HG02763 (cell line): ENCODE measurements at regions not wholly inside any gene's neighbourhood (a gene's known extent, or its start where the extent isn't known, plus 50 kb on each side); places are given as distances from the start of the nearest gene placed in this dataset.
"Not testable (repeated sequence)": the region's sequence is repeated elsewhere in the genome, so short reads cannot be mapped to it uniquely, and the experiment has no call there.

ENCODE experiments used
- ATAC-seq: cut with Tn5 transposase; IDR thresholded peaks from one replicate; pipeline ENCODE4 v1.9.1; 2021; ENCODE audit warnings: mild to moderate bottlenecking, moderate library complexity; ENCODE audit not compliant: unreplicated experiment

DNA sequence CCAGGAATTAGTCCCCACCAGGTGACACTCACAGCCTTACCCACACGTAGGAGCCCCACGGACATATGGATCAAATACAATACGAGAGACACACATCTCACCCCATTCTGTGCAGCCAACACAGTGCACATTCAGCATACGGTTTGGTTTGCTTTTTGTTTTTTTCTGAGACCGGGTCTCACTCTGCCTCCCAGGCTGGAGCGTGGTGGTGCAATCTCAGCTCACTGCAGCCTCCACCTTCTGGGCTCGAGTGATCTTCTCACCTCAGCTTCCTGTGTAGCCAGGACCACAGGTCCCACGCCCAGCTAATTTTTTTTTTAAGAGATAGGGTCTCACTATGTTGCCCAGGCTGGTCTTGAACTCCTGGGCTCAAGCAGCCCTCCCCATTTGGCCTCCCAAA is 102.8 kb downstream of the POTEB start:
- not testable (repeated sequence) for ATAC-seq

DNA sequence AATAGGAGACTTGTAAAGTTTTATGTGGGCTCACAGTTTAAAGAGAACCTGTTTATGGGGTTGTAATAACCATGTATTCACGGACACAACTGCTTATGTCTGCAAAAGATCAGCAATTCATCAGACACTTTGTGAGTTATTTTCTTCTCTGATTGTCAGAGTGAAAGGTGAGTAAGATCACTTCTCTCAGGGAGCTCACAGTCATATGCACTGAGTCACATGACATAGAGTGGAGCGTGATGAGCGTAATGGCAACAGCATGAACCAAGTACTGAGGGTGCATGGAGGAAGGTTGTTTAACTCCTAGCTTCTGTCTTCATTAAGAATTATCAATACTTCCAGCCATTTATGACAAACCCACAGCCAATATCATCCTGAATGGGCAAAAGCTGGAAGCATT is 111.0 kb downstream of the POTEB start:
- not testable (repeated sequence) for ATAC-seq

DNA sequence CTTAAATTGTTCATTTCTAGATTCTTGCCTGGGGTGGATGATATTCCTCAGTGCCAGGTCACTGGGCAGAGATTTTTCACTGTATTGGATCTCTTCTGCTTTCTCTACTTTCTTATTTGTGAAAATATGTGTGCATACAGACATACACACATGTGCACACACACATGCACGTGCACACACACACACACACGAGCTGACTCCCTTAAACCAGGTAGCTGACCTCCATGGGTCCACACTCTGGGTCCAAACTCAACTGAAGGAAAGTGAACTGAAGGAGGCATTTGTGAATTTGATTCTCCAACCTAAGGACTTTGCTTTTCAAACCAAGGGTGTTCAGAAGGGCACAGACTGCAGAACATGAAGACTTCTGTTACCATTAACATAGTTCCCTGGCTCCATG is 113.8 kb downstream of the POTEB start:
- ATAC-seq, result not testable (repeated sequence)

DNA sequence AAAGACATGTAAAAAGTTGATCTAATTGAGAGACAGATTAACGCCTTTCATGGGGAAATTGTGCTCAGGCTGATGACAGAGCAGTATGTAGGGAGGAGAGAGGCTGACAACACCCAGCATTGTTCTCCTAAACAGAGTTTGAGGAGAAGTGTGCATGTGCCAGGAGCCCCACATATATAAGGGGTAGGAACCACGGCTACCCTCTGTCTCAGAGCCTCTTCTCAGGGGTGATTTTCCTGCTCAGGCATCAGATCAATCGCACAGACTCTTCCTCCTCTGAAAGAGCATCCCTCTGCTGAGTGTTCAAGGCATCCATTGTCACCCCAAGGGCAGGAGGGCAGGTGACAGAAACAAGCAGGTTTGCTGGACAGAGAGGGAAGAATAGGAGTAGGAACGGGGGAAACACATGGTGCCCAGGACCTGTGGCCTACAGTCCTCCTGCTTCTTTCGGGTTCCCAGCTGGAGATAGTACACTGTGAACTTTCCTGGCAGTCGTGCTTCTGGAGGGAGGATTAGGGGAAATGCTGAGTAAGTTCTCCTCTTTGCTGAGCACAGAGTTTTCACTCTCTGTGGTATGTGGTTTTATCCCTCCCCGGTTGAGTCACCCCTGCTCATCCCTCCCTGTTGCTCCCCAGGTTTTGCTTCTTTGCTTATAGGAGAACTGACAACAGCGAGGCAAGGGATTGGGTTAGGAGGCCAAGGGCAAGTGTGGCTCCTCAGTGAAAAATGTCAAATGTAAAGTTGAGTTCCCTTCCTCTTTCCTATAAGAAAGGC is 117.1 kb downstream of the POTEB start:
- ATAC-seq, result not testable (repeated sequence)

DNA sequence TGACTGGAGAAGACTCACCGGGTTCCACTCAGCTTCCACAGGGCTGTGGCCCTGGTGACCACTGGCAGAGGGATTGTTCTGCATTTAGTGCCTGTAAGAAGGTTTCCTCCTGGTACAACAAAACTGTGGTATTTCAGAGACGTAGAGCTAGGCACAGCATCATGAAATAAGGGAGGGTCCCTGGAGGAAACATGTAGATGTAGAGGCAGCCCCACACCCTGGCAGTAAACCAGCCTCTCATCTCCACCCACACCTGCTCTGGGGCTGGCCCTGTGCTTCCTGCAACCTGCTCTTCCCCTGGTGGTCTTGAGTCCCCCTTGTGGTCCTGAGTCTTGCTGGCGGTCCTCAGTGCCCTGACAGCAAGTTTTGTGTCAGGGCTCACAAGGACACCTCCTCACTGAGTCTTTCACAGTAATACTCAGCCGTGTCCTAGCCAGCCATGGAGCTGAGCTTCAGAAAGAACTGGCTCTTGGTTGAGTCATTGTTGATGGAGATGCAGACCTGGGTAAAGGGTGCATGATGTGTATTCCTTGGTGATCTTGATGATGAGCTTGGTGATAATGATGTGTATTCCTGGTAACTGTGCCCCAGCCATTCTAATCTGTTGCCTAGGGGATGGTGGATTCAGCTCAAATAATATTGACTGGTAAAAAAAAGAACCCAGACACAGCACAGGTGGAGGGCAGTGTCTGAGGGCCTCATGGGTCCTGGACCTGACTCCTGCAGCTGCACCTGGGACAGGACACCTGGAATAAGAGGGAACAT is 118.0 kb downstream of the POTEB start:
- not testable (repeated sequence) for ATAC-seq

DNA sequence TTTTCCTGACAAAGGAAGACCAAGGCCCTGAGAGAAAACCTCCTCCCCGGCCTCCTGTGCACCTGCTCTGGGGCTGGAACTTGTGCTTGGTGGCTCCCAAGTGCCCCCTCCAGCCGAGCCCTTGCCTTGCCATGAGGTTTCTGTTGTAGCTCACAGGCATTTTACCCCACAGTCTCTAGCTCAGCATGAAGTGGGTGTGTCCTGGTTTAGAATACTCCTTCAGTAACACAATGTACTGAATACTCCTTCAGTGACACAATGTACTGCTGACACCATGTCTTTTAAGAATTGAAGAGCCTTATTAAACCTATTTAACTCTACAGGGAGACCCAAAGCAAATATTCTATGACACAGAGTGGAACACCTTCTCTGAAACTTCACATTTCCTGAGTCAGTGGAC is 123.7 kb downstream of the POTEB start:
- not testable (repeated sequence) for ATAC-seq

DNA sequence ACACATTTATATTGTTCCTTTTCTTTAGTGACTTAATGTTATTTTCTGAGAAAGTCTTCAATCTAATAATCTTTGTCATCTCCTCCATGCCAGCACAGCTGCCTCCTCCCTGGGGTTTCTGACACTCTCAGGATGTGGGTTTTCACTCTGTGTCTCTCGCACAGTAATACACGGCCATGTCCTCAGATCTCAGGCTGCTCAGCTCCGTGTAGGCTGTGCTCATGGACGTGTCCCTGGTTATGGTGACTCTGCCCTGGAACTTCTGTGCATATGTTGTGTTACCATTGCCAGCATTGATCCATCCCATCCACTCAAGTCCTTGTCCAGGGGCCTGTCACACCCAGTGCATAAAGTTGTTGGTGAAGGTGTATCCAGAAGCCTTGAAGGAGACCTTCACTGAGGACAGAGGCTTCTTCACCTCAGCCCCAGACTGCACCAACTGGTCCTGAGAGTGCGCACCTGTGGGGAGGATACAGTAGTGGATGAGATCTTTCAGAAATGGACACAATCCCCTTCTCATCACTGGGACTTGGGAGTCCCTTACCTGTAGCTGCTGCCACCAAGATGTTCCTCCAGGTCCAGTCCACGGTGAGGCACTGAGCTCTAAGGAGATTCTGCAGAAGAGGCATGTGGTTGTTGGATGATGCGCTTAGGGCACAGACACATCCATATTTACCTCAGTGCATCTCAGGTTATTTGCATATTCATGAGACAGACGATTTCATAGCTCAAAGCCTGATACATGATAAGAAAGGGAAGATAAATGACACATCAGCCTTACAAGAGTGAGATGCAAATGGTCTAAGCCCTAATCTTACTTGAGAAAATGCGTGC is 125.2 kb downstream of the POTEB start:
- not testable (repeated sequence) for ATAC-seq

DNA sequence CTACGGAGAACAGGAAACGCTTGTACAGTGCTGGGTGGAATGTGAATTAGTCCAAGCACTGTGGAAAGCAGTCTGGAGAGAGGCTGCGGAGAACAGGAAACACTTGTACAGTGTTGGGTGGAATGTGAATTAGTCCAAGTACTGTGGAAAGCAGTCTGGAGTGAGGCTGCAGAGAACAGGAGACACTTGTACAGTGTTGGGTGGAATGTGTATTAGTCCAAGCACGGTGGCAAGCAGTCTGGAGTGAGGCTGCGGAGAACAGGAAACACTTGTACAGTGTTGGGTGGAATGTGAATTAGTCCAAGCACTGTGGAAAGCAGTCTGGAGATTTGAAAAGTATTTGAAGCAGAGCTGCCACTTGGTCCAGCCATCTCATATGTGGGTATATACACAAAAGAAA is 128.4 kb downstream of the POTEB start:
- ATAC-seq, result not testable (repeated sequence)

DNA sequence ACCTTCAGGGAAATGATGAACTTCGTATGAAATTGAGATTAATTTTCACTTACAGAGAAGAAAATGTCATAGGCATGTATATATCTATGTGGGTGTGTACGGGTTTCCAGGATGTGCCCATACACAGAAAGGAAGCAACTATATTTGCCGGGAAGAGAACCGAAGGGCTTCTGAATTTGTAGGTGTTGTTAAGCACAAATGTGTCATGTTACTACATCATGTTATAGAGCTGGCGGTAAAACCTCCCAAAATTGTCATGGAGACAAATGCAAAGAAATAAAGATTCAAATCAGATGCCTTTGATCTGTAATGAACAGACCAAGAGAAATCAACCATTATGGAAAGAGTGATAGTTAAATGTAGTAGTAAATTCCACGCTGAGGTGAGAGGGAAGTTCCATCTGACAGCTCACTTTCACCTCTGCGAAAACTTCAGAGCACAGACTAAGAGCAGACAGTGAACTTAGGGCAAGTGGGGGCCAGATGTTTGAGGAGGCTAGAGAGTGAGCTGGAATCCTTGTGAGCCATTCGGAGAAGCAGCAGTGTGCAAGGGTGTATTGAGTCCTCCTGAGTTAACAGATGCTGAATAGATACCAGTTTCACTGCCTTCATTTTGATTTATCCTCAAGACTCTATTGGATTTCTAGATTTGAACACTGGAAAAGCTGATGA is 133.2 kb downstream of the POTEB start:
- ATAC-seq, result not testable (repeated sequence)

DNA sequence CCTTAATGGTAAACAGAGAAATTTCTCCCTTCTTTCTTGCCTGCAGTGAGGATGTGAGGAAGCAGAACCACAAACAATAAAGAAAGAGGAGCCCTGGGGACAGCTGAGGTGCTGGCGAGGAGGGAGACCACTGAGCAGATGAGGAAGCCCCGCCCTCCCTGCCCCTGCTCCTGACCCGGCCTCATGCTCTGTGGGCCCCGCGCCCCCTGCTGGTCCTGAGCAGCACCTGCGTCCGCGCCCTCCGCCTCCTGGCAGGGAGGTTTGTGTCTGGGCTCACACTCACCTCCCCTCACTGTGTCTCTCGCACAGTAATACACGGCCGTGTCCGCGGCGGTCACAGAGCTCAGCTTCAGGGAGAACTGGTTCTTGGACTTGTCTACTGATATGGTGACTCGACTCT is 135.5 kb downstream of the POTEB start:
- not testable (repeated sequence) for ATAC-seq

DNA sequence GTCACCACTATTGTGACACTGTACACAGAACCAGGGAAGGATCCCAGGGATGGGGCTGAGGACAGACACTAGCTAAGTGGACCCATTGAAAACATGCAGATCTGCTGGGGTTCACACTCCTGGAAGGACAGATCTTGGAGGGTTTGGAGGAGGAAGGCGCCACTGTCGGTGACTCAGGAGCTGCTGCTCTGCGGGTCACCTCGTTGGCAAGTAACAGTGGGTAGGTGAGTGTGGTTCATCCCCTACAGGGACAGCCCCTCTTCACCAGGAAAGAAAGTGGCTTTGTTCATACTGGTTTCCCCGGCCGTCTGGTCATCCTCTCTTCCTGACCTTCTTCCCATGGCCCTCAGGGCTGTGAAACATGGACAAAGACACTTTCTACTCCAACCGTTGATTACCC is 139.5 kb downstream of the POTEB start:
- not testable (repeated sequence) for ATAC-seq

DNA sequence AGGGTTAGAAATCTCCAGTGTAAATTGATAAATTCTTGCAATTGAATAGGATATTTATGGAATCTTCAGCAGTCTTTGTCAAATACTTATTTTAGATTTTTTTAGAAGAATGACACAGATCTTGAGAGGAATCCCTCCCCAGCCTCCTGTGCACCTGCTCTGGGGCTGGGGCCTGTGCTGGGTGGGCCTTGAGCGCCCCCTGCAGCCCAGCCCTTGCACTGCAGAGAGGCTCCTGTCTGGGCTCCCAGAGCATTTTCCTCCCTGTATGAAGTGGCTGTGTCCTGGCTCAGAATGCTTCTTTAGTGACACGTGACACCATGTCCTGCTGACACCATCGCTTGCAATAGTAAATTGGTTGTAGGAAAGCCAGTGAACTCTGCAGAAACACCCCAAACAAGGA is 141.1 kb downstream of the POTEB start:
- ATAC-seq, result not testable (repeated sequence)

DNA sequence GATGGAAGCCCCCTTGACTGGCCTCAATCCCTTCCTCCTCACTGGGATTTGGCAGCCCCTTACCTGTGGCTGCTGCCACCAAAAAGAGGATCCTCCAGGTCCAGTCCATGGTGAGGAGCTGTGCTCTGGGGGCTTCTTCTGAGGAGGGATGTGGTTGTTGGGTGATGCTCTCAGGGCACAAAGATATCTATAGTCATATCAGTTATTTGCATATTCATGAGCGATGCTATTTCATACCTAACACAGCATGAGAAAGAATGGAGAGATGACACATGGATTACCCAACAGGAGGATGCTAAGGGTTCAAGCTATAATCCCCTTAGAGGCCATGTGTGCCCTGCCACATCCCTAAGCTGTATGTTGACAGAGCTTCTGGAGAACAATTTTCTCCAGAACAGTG is 141.7 kb downstream of the POTEB start:
- not testable (repeated sequence) for ATAC-seq

DNA sequence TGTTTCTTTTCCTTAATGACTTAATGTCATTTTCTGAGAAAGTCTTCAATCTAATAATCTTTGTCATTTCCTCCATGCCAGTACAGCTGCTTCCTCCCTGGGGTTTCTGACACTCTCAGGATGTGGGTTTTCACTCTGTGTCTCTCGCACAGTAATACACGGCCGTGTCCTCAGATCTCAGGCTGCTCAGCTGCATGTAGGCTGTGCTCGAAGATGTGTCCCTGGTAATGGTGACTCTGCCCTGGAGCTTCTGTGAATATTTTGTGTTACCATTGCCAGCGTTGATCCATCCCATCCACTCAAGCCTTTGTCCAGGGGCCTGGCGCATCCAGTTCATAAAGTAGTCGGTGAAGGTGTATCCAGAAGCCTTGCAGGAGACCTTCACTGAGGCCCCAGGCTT is 142.2 kb downstream of the POTEB start:
- not testable (repeated sequence) for ATAC-seq

DNA sequence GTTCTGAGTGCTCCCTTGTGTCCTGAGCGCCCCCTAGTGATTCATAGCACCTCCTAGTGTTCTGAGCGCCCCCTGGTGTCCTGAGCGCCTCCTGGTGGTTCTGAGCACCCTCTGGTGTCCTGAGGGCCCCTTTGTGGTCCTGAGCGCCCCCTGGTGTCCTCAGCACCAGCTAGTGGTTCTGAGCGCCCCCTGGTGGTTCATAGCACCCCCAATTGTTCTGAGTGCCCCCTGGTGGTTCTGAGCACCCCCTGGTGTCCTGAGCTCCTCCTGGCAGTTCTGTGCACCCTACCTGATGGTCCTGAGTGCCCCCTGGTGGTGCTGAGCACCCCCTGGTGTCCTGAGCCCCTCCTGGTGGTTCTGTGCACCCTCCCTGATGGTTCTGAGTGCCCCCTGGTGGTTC is 146.0 kb downstream of the POTEB start:
- ATAC-seq, result peak; percentile 49

DNA sequence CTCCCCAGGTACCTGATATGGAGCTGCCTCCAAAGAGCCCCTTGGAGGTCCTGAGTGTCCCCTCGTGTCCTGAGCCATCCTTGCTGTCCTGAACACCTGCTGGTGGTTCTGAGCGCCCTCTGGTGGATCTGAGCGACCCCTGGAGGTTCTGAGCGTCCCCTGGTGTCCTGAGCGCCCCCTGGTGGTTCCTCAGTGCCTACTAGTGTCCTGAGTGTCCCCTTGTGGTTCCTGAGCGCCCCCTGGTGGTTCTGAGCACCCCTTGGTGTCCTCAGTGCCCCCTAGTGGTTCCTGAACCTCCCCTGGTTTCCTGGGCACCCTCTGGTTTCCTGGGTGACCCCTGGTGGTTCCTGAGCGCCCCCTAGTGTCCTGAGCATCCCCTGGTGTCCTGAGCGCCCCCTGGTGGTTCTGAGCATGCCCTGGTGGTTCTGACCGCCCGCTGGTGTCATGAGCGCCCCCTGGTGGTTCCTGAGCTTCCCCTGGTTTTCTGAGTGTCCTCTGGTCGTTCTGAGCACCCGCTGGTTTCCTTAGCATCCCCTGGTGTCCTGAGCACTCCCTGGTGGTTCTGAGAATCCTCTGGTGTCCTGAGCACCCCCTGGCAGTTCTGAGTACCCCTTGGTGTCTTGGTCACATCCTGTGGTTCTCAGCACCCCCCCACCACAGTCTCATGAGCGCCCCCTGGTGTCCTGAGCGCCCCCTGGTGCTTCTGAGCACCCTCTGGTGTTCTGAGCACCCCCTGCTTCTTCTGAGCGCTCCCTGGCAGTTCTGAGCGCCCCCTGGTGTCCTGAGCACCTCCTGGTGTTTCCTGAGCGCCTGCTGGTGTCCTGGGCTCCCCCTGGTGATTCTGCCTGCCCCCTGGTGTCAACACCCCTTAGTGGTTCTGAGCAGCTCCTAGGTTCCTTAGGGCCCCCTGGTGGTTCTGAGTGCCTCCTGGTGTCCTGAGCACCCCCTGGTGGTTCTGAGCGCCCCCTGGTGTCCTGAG is 146.8 kb downstream of the POTEB start:
- peak; percentile 83 for ATAC-seq

DNA sequence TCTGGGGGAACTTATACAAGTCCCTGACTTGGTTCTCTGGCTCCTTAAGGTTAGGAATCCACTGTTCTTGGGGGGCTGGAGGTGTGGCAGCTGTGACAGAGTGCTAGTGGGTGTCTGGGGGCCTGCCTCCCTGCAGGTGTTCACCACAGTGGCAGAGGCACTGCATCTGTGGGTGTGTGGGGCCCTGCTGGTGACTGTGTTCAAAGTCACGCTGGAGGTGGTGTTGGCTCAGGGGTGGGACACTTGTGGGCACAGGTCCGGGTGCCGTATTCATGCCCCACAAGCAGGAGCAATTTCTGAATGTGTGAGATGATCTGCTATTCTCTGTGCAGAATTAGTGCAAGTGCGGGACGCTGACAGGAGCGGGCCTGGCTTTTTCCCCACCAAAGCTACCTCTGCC is 152.5 kb downstream of the POTEB start:
- not testable (repeated sequence) for ATAC-seq

DNA sequence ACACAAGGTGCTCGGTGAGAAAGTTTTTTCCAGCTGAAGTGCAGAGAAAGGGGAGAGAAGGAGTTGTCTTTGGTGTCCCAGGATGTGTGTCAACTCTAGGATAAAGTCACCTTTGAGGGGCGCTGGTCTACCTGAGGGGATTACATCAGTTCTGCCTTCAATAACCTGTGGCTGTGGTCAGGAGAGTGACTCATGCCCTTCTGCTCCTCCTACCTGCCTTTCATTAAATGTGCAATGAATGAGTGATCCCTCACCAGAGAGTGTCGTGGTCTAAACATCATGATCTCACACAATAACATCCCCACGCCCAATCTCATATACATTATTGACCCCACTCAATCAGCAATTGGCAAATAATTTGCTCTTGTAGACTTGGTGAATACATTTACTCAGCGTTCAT is 156.4 kb downstream of the POTEB start:
- not testable (repeated sequence) for ATAC-seq

DNA sequence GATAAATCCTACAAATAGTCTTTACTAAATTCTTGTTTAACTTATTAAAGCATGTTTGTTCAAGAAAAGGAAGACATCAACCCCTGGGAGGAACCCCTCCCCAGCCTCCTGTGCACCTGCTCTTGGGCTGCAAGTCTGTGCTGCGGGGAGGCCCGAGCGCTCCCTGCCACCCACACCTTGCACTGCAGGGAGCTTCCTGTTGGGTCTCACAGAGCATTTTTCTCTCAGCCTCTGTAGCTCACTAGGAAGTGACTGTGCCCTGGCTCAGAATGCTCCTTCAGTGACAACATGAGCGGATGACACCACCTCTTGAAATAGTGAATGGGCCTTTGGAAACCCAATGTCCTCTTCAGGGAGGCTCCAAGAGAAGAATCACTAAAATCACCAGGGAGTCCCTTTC is 158.8 kb downstream of the POTEB start:
- peak; percentile 73 for ATAC-seq

DNA sequence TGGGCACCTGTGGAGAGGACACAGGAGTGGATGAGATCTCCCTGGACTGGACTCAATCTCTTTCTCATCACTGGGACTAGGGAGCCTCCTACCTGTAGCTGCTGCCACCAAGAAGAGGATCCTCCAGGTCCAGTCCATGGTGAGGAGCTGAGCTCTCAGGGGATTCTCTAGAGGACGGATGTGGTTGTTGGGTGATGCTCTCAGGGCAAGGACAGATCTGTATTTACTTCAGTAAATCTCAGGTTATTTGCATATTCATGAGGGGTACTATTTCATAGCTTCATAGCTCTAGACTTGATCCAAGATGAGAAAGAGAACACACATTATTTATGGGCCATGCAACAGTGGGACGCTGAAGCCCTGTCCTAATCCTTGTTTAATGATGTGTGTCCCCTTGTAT is 159.4 kb downstream of the POTEB start:
- ATAC-seq, result peak; percentile 75
